A172 (cell line): ENCODE measurements at regions not wholly inside any gene's neighbourhood (a gene's known extent, or its start where the extent isn't known, plus 50 kb on each side); places are given as distances from the start of the nearest gene placed in this dataset.

Experiments used
- DNase-seq: peaks from one replicate; pipeline ENCODE4 v3.0.0-alpha.2; 2015; ENCODE audit warnings: low spot score

GRCh38 chr9:3054017-3054586 lies 210.2 kb upstream of the PUM3 start:
- no peak for DNase-seq

- no peak for DNase-seq
Observed at GRCh38 chr9:3049636-3050035, 205.7 kb upstream of the PUM3 start.

- no peak for DNase-seq
Observed at GRCh38 chr9:3047912-3048311, 204.0 kb upstream of the PUM3 start.

- no peak for DNase-seq
Observed at GRCh38 chr9:3045153-3045552, 201.3 kb upstream of the PUM3 start.

- DNase-seq = peak; percentile 37
Observed at GRCh38 chr9:3043369-3043768, 199.5 kb upstream of the PUM3 start.

- peak; percentile 5 for DNase-seq
Observed at GRCh38 chr9:3040761-3041160, 196.9 kb upstream of the PUM3 start.

- DNase-seq = no peak
Observed at GRCh38 chr9:3036333-3036700, 192.4 kb upstream of the PUM3 start.

- DNase-seq = no peak
Observed at GRCh38 chr9:3035579-3036332, 191.9 kb upstream of the PUM3 start.

GRCh38 chr9:3032898-3033297 lies 189.0 kb upstream of the PUM3 start:
- DNase-seq = no peak

- peak; percentile 59 for DNase-seq
Observed at GRCh38 chr9:3028535-3028934, 184.6 kb upstream of the PUM3 start.

GRCh38 chr9:3027210-3027609 lies 183.3 kb upstream of the PUM3 start:
- no peak for DNase-seq

- no peak for DNase-seq
Observed at GRCh38 chr9:3023449-3023848, 179.6 kb upstream of the PUM3 start.

GRCh38 chr9:3018691-3019230 lies 174.9 kb upstream of the PUM3 start:
- no peak for DNase-seq

- DNase-seq = no peak
Observed at GRCh38 chr9:3018071-3018470, 174.2 kb upstream of the PUM3 start.

GRCh38 chr9:3014178-3014577 lies 170.3 kb upstream of the PUM3 start:
- no peak for DNase-seq

- DNase-seq = no peak
Observed at GRCh38 chr9:3012842-3013241, 168.9 kb upstream of the PUM3 start.

- DNase-seq = no peak
Observed at GRCh38 chr9:3012245-3012644, 168.3 kb upstream of the PUM3 start.

GRCh38 chr9:3008091-3008490 lies 164.2 kb upstream of the PUM3 start:
- no peak for DNase-seq

GRCh38 chr9:3007326-3007725 lies 163.4 kb upstream of the PUM3 start:
- no peak for DNase-seq

GRCh38 chr9:3006851-3007250 lies 163.0 kb upstream of the PUM3 start:
- DNase-seq = no peak

GRCh38 chr9:3004572-3004971 lies 160.7 kb upstream of the PUM3 start:
- no peak for DNase-seq

- no peak for DNase-seq
Observed at GRCh38 chr9:3001311-3001710, 157.4 kb upstream of the PUM3 start.

GRCh38 chr9:2992427-2992826 lies 148.5 kb upstream of the PUM3 start:
- DNase-seq = no peak

GRCh38 chr9:2991292-2991691 lies 147.4 kb upstream of the PUM3 start:
- DNase-seq = no peak
